ENCODE measurements at regions not wholly inside any gene's neighbourhood (a gene's known extent, or its start where the extent isn't known, plus 50 kb on each side); places are given as distances from the start of the nearest gene placed in this dataset.

GRCh38 chr3:23691357-23691895 is 114.3 kb upstream of the UBE2E1 start:
- no peak for TF ChIP-seq CTCF (conservative IDR thresholded peaks at IDR 0.05; ENCODE audit: low read length)
- TF ChIP-seq EZH2phosphoT487 (IDR thresholded peaks at IDR 0.05; ENCODE audit: borderline replicate concordance) = no peak

Measured in Loucy (cell line).